ENCODE measurements at regions not wholly inside any gene's neighbourhood (a gene's known extent, or its start where the extent isn't known, plus 50 kb on each side); places are given as distances from the start of the nearest gene placed in this dataset.

GRCh38 chr9:115369322-115369957, 251.5 kb upstream of the TNC start:
- no peak for DNase-seq (ENCODE audit: low spot score)

- no peak for DNase-seq (ENCODE audit: low spot score)
Observed at GRCh38 chr9:115373000-115373709, 255.2 kb upstream of the TNC start.

- DNase-seq (ENCODE audit: low spot score) = no peak
Observed at GRCh38 chr9:115373710-115374045, 255.7 kb upstream of the TNC start.

- no peak for DNase-seq (ENCODE audit: low spot score)
Observed at GRCh38 chr9:115374724-115375268, 256.8 kb upstream of the TNC start.

GRCh38 chr9:115378241-115378640, 260.3 kb upstream of the TNC start:
- DNase-seq (ENCODE audit: low spot score) = no peak

GRCh38 chr9:115378758-115379157, 260.8 kb upstream of the TNC start:
- no peak for DNase-seq (ENCODE audit: low spot score)

- no peak for DNase-seq (ENCODE audit: low spot score)
Observed at GRCh38 chr9:115379719-115380118, 261.8 kb upstream of the TNC start.

GRCh38 chr9:115382865-115383264, 264.9 kb upstream of the TNC start:
- no peak for DNase-seq (ENCODE audit: low spot score)

GRCh38 chr9:115385383-115386122, 267.6 kb upstream of the TNC start:
- no peak for DNase-seq (ENCODE audit: low spot score)

GRCh38 chr9:115386963-115387770, 269.2 kb upstream of the TNC start:
- no peak for DNase-seq (ENCODE audit: low spot score)

- no peak for DNase-seq (ENCODE audit: low spot score)
Observed at GRCh38 chr9:115391168-115391825, 273.3 kb upstream of the TNC start.

- no peak for DNase-seq (ENCODE audit: low spot score)
Observed at GRCh38 chr9:115393976-115394775, 276.2 kb upstream of the TNC start.

- DNase-seq (ENCODE audit: low spot score) = no peak
Observed at GRCh38 chr9:115395511-115396021, 277.6 kb upstream of the TNC start.

GRCh38 chr9:115396071-115396529, 278.1 kb upstream of the TNC start:
- DNase-seq (ENCODE audit: low spot score) = no peak

GRCh38 chr9:115397591-115398312, 279.8 kb upstream of the TNC start:
- DNase-seq (ENCODE audit: low spot score) = no peak

GRCh38 chr9:115398313-115398650, 280.3 kb upstream of the TNC start:
- DNase-seq (ENCODE audit: low spot score) = no peak

GRCh38 chr9:115398996-115399395, 281.0 kb upstream of the TNC start:
- DNase-seq (ENCODE audit: low spot score) = no peak

- DNase-seq (ENCODE audit: low spot score) = no peak
Observed at GRCh38 chr9:115400796-115401195, 282.8 kb upstream of the TNC start.

- DNase-seq (ENCODE audit: low spot score) = no peak
Observed at GRCh38 chr9:115401756-115402327, 283.9 kb upstream of the TNC start.

GRCh38 chr9:115403753-115404152, 285.8 kb upstream of the TNC start:
- no peak for DNase-seq (ENCODE audit: low spot score)
